ENCODE measurements at regions not wholly inside any gene's neighbourhood (a gene's known extent, or its start where the extent isn't known, plus 50 kb on each side); places are given as distances from the start of the nearest gene placed in this dataset.
"Not testable (repeated sequence)": the region's sequence is repeated elsewhere in the genome, so short reads cannot be mapped to it uniquely, and the experiment has no call there.

GRCh38 chr4:57412259-57413054, 302.3 kb upstream of the IGFBP7 start:
- DNase-seq (ENCODE audit: low read depth) = no peak

- DNase-seq (ENCODE audit: low read depth) = no peak
These were observed 300.3 kb upstream of the IGFBP7 start for GRCh38 chr4:57410331-57411052.

DNA sequence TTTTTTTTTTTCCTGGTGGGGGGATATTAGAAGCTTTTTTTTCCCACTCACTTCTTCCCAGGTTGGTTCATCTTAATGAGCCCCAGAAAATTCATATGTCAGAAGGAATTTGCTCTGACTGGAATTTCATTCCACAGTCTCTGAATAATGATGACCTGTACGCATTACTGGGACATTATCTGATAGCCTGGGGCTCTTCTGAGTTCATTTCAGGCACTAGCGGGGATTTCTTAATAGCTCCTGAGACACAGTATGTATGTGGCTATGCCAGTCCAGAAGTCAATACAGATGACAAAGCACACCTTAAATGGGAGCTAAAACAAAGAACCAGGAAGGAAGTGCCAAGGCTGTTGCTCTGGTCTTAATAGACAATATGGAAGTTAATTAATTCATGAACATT, 295.2 kb upstream of the IGFBP7 start:
- DNase-seq (ENCODE audit: low read depth) = no peak

DNA sequence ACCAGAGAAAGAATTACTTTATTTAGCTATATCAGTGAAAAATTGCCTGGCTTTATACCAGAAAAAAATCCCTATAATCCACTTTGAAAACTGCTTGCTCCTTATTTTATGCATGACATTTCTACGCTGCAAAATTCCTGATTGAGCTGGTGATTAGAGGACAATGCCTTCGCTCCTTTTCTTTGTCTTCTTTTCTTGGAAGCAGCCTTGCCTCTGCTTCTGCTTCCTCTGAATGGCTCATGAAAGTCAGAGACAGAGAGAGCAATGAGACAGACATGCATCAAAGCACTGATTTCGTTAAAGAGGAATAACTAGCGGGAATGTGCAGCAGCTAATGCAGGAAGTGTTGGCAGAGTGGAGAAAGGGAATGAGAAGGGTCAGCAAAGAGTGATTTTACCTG, 294.3 kb upstream of the IGFBP7 start:
- DNase-seq (ENCODE audit: low read depth) = no peak

DNA sequence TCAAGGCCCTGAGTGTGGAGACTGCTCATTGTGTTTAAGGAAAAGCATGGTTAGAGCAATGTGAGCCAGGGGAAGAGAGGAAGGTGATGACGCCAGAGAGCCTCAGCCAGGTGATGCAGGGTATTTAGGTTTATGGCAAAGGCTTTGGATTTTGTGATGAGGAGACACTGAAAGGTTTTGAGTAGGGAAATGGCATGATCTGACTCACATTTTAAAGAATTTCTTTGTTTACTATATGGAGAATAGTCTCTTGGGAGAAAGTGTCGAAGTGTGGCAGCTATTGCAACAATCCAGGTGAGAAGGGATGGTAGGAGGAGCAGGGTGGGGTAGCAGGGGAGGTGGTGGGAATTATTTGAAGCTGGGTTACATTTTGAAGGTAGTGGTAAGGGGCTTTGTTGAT, 293.4 kb upstream of the IGFBP7 start:
- no peak for DNase-seq (ENCODE audit: low read depth)

DNA sequence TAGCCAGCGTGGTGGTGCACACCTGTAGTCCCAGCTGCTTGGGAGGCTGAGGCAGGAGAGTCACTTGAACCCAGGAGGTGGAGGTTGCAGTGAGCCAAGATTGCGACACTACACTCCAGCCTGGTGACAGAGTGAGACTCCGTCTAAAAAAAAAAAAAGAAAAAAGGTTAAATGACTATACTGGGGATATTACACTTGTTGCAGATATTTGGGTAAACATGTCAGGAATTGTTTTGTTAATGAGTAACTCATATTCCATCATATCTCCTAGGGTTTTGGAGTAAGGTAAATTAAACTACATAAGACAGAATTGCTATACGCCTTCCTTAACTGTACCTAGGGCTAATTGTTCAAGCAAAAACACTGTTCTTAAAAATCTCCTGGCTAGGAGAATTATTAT, 291.4 kb upstream of the IGFBP7 start:
- no peak for DNase-seq (ENCODE audit: low read depth)

DNA sequence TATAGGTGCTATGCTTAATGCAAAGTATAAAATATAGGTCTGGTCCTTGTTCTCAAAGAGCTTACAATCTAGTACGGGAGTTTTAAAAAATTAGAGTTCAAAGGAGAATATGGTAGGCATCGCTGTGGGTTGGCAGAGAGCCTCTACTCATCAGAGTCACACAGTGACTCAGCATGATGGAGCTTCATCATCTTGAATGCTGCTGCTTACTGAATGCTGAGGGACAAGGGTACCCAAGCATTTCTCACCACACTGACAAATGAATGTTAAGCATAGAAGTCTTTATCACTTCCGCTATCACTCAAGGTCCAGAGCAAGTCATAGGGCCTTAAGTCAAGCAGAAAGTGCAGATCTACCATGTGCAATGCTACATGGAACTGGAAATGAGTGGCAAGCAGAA, 268.6 kb upstream of the IGFBP7 start:
- DNase-seq (ENCODE audit: low read depth) = no peak

DNA sequence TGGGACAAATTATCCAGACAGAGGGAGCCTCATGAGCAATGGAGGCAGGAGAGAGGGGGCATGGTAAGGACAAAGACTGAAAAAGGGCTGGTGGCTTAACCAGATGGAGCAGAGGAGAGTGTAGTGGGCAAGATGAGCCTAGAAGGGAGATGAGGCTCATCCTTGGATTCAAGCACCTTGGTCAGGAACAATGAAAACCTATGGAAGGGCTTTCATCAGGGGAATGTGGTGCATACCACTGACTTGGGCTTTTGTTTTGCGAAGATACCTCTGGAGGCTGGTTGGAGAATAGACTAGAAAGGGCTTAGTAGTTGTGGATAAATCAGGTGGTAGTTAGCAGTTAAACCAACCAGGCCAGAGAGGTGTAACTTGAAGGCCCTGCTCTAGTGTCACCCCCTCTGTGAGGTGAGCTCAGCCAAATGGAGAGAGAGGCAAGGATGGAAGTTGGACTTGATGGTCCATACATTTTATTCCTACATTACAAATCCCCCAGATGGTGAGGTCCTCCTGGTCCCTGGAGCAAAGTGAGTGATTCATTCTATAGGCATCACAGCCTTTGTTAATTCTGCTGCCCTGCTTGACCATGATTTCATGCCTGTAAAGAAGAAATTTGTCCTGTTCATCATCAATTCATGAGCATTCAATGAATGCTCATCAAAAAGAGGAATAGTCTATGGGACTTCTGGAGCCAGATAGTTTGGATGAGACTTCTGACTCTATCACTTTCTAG, 264.8 kb upstream of the IGFBP7 start:
- DNase-seq (ENCODE audit: low read depth) = no peak

- DNase-seq (ENCODE audit: low read depth) = no peak
These were observed 263.8 kb upstream of the IGFBP7 start for GRCh38 chr4:57373991-57374390.

DNA sequence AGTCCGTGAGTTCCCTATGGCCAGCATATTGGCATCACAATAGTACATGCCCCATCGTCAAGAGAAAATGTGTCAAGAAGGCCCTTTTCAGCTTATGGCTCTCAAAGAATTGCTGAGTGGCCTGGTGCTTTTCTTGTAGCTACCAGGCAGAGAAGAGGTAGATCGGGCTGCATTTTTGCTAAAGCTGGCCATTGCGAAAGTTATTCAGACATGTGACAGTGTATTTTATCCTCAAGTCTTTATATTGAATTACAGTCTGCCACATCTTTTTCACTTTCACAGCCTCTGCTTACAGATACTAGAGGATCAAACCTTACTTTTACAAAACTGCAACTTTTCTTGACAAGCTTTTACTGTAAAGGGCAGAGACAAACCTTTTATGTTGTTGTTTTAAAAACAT, 261.5 kb upstream of the IGFBP7 start:
- DNase-seq (ENCODE audit: low read depth) = no peak

- DNase-seq (ENCODE audit: low read depth) = no peak
These were observed 260.5 kb upstream of the IGFBP7 start for GRCh38 chr4:57370691-57371090.

DNA sequence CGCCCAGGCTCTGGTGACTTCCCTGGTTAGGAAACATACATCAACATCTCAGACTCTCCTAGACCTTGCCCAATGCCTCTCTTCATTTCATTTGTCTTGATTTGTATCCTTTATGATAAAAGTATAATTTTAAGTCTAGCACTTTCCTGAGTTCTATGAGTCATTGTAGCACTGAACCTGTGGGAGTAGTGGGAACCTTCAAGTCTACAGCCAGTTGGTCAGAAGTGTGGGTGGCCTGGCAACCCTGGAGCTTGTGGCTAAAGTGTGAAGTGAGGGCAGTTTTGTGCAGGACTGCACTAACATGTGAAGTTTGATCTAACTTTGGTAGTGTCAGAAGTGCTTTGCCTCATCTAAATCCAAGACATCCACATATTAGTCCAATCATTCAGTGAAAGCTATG, 259.3 kb upstream of the IGFBP7 start:
- DNase-seq (ENCODE audit: low read depth) = no peak

GRCh38 chr4:57364255-57364654, 254.1 kb upstream of the IGFBP7 start:
- DNase-seq (ENCODE audit: low read depth) = no peak

- no peak for DNase-seq (ENCODE audit: low read depth)
These were observed 253.2 kb upstream of the IGFBP7 start for GRCh38 chr4:57363346-57363745.

DNA sequence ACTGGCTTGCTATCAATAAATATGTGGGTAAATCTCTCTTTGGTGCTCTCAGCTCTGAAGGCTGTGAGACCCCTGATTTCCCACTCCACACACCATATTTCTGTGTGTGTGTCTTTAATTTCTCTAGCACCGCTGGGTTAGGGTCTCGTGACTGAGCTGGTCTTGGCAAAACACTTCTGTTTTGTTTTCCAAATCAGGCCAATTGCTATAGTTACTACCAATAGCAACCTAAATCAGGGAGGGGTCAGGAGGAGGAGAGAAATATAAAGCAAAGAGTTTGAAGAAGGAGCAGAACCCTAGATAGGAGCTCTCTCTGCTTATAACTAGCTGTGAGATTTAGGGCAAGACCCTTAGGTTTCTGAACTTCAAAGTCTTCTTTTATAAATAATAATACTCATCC, 250.5 kb upstream of the IGFBP7 start:
- no peak for DNase-seq (ENCODE audit: low read depth)

GRCh38 chr4:57355101-57355665, 245.0 kb upstream of the IGFBP7 start:
- no peak for DNase-seq (ENCODE audit: low read depth)

DNA sequence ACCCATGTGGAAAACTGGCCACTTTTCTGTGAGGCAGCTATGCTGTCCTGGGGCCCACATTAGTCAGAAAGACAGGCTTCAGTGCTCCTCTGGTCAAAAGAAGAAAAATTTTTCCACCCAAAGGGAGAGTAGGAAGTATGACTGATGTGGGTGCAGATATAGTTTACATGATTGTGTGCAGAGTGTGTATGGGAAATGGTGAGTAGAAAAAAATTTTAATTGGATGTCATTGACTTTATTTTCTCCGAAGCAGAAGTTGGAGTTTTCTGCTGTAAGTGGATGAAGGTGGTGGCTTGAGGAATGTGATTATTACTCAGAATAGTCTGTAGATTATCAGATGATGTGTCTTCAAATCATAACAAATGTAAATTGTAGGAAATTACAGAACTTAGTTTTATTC, 241.5 kb upstream of the IGFBP7 start:
- DNase-seq (ENCODE audit: low read depth) = no peak

DNA sequence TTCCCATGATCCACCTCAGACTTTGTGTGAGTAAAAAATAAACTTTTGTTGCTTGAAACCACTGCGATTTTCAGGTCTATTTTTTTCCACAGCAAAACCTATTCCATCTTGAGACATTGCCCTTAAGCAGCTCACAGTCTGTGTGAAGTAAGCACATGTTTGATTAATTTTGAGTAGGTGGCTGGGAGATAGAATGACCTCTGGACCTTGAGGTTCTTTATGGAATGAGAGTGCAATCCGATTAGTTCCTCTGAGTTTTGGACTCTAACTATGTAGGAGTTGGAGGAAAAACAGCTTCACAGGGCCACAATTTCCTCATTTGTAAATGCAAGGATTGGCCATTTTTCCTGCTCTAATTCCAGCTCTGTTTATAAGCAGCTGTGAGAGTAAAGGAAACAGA, 234.1 kb upstream of the IGFBP7 start:
- no peak for DNase-seq (ENCODE audit: low read depth)

GRCh38 chr4:57342411-57342810, 232.2 kb upstream of the IGFBP7 start:
- no peak for DNase-seq (ENCODE audit: low read depth)

DNA sequence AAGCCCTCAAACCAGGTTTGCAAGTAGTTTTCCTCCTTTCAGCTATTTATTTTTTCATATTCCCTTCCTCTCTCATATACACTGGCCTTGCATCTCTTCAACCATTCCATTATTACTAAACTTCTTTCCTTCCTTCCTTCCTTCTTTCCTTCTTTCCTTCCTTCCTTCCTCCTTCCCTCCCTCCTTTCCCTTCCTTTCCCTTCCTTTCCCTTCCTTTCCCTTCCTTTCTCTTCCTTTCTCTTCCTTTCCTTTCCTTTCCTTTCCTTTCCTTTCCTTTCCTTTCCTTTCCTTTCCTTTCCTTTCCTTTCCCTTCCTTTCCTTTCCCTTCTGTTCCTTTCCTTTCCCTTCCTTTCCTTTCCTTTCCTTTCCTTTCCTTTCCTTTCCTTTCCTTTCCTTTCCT, 228.7 kb upstream of the IGFBP7 start:
- not testable (repeated sequence) for DNase-seq (ENCODE audit: low read depth)

DNA sequence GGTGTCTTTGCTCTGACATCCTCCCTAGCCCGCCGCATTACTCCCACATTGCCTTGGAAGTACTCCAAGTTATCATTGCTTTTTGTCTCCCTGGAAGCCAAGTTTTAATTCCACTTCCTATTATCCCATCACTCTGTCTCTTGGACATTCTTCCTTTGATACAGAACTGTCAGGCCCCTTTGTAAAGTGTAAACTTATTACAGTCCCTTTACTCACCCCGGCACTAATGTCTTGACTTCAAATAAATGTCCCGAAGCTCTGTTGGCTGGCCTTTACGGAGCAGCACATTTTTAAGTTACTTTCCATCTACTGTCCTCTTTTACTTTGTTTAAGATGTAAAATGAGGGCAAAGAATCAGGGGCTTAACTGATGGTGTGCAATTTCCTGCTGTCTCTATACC, 223.5 kb upstream of the IGFBP7 start:
- no peak for DNase-seq (ENCODE audit: low read depth)

DNA sequence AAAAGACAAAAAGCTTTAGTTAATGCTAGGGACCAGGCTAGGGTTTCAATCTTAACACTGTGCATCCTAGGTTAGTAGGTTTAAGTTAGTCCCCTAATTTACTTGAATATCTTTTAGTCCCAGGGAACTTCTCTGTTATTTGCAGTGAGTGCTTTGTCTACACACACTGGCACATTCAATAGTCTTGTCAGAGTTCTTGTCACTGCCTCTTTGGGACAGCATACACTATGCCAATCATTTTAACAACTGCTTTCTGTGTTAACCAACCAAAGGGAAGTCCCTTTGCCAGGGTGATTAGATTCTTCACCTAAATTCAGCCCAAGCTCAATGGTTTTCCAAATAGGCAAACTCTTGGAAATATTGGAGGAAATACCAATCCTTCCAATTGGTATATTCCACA, 221.8 kb upstream of the IGFBP7 start:
- DNase-seq (ENCODE audit: low read depth) = no peak

GRCh38 chr4:57329279-57329678, 219.1 kb upstream of the IGFBP7 start:
- no peak for DNase-seq (ENCODE audit: low read depth)

Measured in stimulated activated CD4-positive, alpha-beta T cell treated with anti-CD3 and anti-CD28 coated beads, Interleukin-2, amount 100 ng/mL, for 4 hours (primary cell).